GM12872 (cell line): ENCODE measurements at regions not wholly inside any gene's neighbourhood (a gene's known extent, or its start where the extent isn't known, plus 50 kb on each side); places are given as distances from the start of the nearest gene placed in this dataset.

Source experiments
- TF ChIP-seq, protein P1 (sequence below): IDR thresholded peaks from 3 replicates; pipeline ENCODE4 v1.5.1; 2011; ENCODE audit warnings: low read depth, mild to moderate bottlenecking, low read length, moderate library complexity; ENCODE audit not compliant: insufficient read depth

- TF ChIP-seq, protein P1, sequence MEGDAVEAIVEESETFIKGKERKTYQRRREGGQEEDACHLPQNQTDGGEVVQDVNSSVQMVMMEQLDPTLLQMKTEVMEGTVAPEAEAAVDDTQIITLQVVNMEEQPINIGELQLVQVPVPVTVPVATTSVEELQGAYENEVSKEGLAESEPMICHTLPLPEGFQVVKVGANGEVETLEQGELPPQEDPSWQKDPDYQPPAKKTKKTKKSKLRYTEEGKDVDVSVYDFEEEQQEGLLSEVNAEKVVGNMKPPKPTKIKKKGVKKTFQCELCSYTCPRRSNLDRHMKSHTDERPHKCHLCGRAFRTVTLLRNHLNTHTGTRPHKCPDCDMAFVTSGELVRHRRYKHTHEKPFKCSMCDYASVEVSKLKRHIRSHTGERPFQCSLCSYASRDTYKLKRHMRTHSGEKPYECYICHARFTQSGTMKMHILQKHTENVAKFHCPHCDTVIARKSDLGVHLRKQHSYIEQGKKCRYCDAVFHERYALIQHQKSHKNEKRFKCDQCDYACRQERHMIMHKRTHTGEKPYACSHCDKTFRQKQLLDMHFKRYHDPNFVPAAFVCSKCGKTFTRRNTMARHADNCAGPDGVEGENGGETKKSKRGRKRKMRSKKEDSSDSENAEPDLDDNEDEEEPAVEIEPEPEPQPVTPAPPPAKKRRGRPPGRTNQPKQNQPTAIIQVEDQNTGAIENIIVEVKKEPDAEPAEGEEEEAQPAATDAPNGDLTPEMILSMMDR, result no peak
Observed at GRCh38 chr13:75961911-75962310, 325.8 kb downstream of the LMO7 start.

DNA sequence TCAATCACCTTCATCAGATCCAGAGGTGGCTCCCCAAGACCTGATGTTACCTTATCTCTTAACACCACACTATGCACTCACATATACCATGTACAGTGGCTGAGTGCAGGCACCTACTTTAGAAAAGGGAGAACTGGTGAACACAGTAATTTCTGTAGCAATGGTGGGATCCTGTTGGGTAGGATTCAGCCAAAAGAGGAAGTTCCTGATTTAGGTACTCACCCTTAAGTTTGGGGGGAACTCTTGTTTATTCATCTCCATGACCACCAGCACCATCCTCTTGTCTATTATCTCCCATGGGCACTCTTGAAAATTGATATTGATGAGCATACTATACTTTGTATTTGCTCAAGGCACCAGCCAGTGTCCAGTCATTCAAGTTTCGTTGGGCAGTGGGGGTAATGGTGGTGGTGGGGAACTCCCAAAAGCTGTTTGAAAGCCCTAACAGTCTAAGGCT lies 324.4 kb downstream of the LMO7 start:
- TF ChIP-seq, protein P1, result no peak

GRCh38 chr13:75959861-75960481 lies 323.8 kb downstream of the LMO7 start:
- TF ChIP-seq, protein P1, result no peak

DNA sequence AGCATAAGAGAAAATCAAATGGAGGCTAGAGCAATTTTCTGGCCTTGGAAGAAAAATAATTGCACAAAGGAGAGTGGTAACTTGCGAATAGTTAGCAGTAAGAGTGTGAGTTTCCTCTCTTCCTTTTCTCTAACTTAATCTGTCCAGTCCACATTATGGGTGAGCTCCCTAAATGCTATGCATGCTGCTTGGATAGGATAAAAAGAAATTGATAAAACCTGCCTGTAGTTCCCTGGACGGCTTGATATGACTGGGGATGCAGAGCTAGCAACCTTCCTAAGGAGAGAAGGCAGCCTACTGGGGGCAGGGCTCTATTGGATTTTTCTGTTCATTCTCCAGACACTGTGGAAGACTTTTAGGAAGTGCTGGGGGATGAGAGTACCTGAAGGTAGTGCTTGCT lies 311.3 kb downstream of the LMO7 start:
- TF ChIP-seq, protein P1, result no peak

- TF ChIP-seq, protein P1, result no peak
Observed at GRCh38 chr13:75946536-75947284, 310.6 kb downstream of the LMO7 start.

DNA sequence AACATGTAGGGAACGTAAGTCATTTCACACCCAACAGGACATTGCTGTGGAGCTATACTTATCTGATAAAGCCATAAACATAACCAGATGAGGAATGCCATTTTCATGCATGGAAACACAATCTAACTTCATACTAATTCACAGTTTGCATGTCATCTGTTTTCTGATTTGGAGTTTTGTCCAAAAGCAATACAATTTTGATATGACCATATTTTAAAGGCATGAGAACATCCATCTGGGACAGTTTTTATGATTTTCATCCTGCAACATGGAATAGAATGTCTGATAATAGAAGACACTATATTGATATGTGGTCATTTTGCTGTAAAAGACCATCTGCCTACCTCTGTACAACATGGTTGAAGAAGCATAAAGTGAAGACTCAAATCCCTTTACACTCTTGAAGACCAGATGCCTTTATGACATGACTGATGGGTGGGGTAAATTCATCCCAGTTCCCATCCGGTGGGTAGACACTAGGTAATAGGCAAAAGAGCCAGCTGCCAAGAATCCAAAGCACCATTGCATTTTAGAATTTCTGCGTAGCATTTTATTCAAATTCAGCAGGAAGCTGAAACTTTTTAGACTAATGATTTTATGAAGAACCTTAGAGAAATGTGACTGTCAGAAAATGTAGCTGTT lies 309.8 kb downstream of the LMO7 start:
- TF ChIP-seq, protein P1, result no peak

- TF ChIP-seq, protein P1, result no peak
Observed at GRCh38 chr13:75938811-75939560, 302.9 kb downstream of the LMO7 start.
